Omental fat pad (tissue), 3 donors: ENCODE measurements at regions not wholly inside any gene's neighbourhood (a gene's known extent, or its start where the extent isn't known, plus 50 kb on each side); places are given as distances from the start of the nearest gene placed in this dataset.
"Not testable (repeated sequence)": the region's sequence is repeated elsewhere in the genome, so short reads cannot be mapped to it uniquely, and the experiment has no call there.

Source experiments
- ATAC-seq: fragments of 150-250 bp; one replicate; pipeline ENCODE4 v1.9.1; 2016; ENCODE audit warnings: mild to moderate bottlenecking, moderate library complexity; ENCODE audit not compliant: low FRiP score
- DNase-seq: peaks from one replicate; pipeline ENCODE4 v3.0.0-alpha.2; 2019; ENCODE audit warnings: low spot score
- CTCF ChIP-seq, 3 donors: fragments of 450-650 bp; IDR thresholded peaks; one replicate each; pipeline ENCODE4 v1.5.1; 2016 to 2017; ENCODE audit warnings: antibody characterized with exemption in 3 of 3, mild to moderate bottlenecking in 3 of 3, moderate library complexity in 2 of 3

- DNase-seq (no peak), ATAC-seq (peak; percentile 80)
- no peak for TF ChIP-seq CTCF (IDR thresholded peaks at IDR 0.05)
These were observed 65.4 kb upstream of the DNAJC10 start for GRCh38 chr2:182650704-182651103.

- no peak for TF ChIP-seq CTCF (IDR thresholded peaks at IDR 0.05)
These were observed 63.7 kb upstream of the DNAJC10 start for GRCh38 chr2:182652326-182652725.

GRCh38 chr2:182655750-182656149 is 60.3 kb upstream of the DNAJC10 start:
- ATAC-seq, result no peak
- DNase-seq, result no peak
- TF ChIP-seq CTCF (IDR thresholded peaks at IDR 0.05), result no peak

More at GRCh38 chr2:182652326-182652725, 63.7 kb upstream of the DNAJC10 start:
- DNase-seq (no peak), ATAC-seq (no peak)

- DNase-seq (no peak), ATAC-seq (no peak)
- TF ChIP-seq CTCF (IDR thresholded peaks at IDR 0.05), result no peak
These were observed 51.8 kb upstream of the DNAJC10 start for GRCh38 chr2:182664212-182664611.

- not testable (repeated sequence) for ATAC-seq, DNase-seq
These were observed 50.6 kb upstream of the DNAJC10 start for GRCh38 chr2:182665500-182665899.
